HEK293T (cell line): ENCODE measurements at regions not wholly inside any gene's neighbourhood (a gene's known extent, or its start where the extent isn't known, plus 50 kb on each side); places are given as distances from the start of the nearest gene placed in this dataset.

Experiments
- FOXA1 ChIP-seq: fragments of 450-650 bp; IDR thresholded peaks from 2 replicates; pipeline ENCODE4 v1.6.1; 2016; ENCODE audit warnings: mild to moderate bottlenecking
- L3MBTL2 ChIP-seq: fragments of 450-650 bp; conservative IDR thresholded peaks from 2 replicates; pipeline ENCODE4 v1.6.1; 2016; ENCODE audit warnings: mild to moderate bottlenecking
- SUZ12 ChIP-seq: fragments of 450-650 bp; IDR thresholded peaks from 2 replicates; pipeline ENCODE4 v1.6.1; 2016; ENCODE audit warnings: mild to moderate bottlenecking
- ZNF384 ChIP-seq: fragments of 450-650 bp; IDR thresholded peaks from 2 replicates; pipeline ENCODE4 v1.6.1; 2016

DNA sequence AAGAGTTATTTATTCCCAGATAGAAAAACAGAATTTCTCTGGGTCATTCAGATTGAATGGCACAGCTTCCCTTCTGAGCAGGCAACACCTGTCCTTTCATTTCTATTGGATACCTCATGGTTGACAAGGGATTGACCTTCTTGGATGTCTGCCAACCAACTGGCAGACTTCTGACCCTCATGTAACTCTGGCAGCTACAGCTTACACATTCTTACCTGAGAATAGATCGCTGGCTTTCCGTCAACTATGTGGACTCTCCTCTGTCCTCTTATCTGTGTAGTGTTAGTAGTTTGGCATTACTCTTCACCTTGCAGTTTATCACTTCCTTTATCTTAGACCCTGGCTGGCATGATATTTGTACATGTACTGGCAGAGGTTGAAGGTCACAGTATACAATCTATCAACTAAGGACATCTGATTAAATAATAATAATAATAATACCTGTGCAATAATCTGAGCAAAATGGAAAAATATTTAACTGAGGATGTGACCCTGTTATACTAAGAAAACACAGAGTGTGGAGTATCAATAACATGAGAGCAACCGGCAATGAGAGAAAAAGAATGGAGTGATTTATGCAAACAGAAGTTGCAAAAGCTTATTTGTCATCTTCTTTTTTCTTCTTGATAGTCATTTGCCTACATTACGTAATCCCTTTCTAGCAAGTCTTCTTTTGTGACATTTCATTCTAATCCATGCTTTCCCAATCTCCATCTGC lies 1118.2 kb downstream of the ARAP2 start:
- no peak for TF ChIP-seq FOXA1
- no peak for TF ChIP-seq L3MBTL2
- no peak for TF ChIP-seq SUZ12
- TF ChIP-seq ZNF384 = no peak
